GM18519 (cell line): ENCODE measurements at regions not wholly inside any gene's neighbourhood (a gene's known extent, or its start where the extent isn't known, plus 50 kb on each side); places are given as distances from the start of the nearest gene placed in this dataset.

ENCODE experiments used
- ATAC-seq: cut with Tn5 transposase; IDR thresholded peaks from one replicate; pipeline ENCODE4 v1.9.1; 2021; ENCODE audit warnings: mild to moderate bottlenecking, moderate library complexity; ENCODE audit not compliant: unreplicated experiment, low FRiP score

GRCh38 chr2:117058366-117058765 lies 756.1 kb upstream of the DDX18 start:
- ATAC-seq, result peak; percentile 89

GRCh38 chr2:117064021-117064420 lies 750.5 kb upstream of the DDX18 start:
- ATAC-seq, result no peak

- no peak for ATAC-seq
These were observed 748.6 kb upstream of the DDX18 start for GRCh38 chr2:117065912-117066311.

- ATAC-seq, result no peak
These were observed 746.6 kb upstream of the DDX18 start for GRCh38 chr2:117067900-117068299.

GRCh38 chr2:117068371-117068770 lies 746.1 kb upstream of the DDX18 start:
- ATAC-seq, result no peak

GRCh38 chr2:117071556-117072102 lies 742.9 kb upstream of the DDX18 start:
- ATAC-seq, result no peak

GRCh38 chr2:117074756-117075155 lies 739.7 kb upstream of the DDX18 start:
- no peak for ATAC-seq

GRCh38 chr2:117085256-117085655 lies 729.2 kb upstream of the DDX18 start:
- no peak for ATAC-seq

GRCh38 chr2:117085737-117086136 lies 728.8 kb upstream of the DDX18 start:
- ATAC-seq, result no peak

GRCh38 chr2:117086174-117086942 lies 728.1 kb upstream of the DDX18 start:
- ATAC-seq, result no peak

GRCh38 chr2:117086943-117087250 lies 727.6 kb upstream of the DDX18 start:
- ATAC-seq, result no peak

GRCh38 chr2:117087535-117088291 lies 726.8 kb upstream of the DDX18 start:
- no peak for ATAC-seq

GRCh38 chr2:117091041-117091837 lies 723.3 kb upstream of the DDX18 start:
- no peak for ATAC-seq

GRCh38 chr2:117101613-117102012 lies 712.9 kb upstream of the DDX18 start:
- no peak for ATAC-seq

GRCh38 chr2:117108741-117109267 lies 705.7 kb upstream of the DDX18 start:
- ATAC-seq, result no peak

- no peak for ATAC-seq
These were observed 695.5 kb upstream of the DDX18 start for GRCh38 chr2:117118994-117119393.

GRCh38 chr2:117123362-117123761 lies 691.1 kb upstream of the DDX18 start:
- ATAC-seq, result no peak

- ATAC-seq, result no peak
These were observed 687.8 kb upstream of the DDX18 start for GRCh38 chr2:117126656-117127055.

- ATAC-seq, result no peak
These were observed 686.8 kb upstream of the DDX18 start for GRCh38 chr2:117127680-117128079.

- ATAC-seq, result no peak
These were observed 686.0 kb upstream of the DDX18 start for GRCh38 chr2:117128461-117128860.

- no peak for ATAC-seq
These were observed 677.1 kb upstream of the DDX18 start for GRCh38 chr2:117137371-117137770.
